GM23248 (cell line): ENCODE measurements at regions not wholly inside any gene's neighbourhood (a gene's known extent, or its start where the extent isn't known, plus 50 kb on each side); places are given as distances from the start of the nearest gene placed in this dataset.
"Not testable (repeated sequence)": the region's sequence is repeated elsewhere in the genome, so short reads cannot be mapped to it uniquely, and the experiment has no call there.

Experiments
- DNase-seq: peaks from one replicate; pipeline ENCODE4 v3.0.0-alpha.2; 2015
- H2AFZ ChIP-seq: fragments of 200-600 bp; sonication (generic); 2 replicates; pipeline ENCODE4 v1.6.1; 2016; ENCODE audit warnings: antibody characterized with exemption
- H3F3A ChIP-seq: fragments of 200-600 bp; sonication (generic); 2 replicates; pipeline ENCODE4 v1.6.1; 2016; ENCODE audit warnings: mild to moderate bottlenecking, antibody characterized with exemption, mixed run types; ENCODE audit not compliant: insufficient read depth
- H3K27ac ChIP-seq: fragments of 200-600 bp; sonication (generic); 2 replicates; pipeline ENCODE4 v1.5.1; 2016; ENCODE audit warnings: mild to moderate bottlenecking
- H3K27me3 ChIP-seq: fragments of 200-600 bp; sonication (generic); replicated peaks from 2 replicates; pipeline ENCODE4 v1.6.1; 2016; ENCODE audit warnings: mild to moderate bottlenecking; ENCODE audit not compliant: insufficient read depth
- H3K36me3 ChIP-seq: fragments of 200-600 bp; sonication (generic); 2 replicates; pipeline ENCODE4 v1.6.1; 2016; ENCODE audit warnings: low read depth, mild to moderate bottlenecking
- H3K4me1 ChIP-seq: fragments of 200-600 bp; sonication (generic); 2 replicates; pipeline ENCODE4 v1.6.1; 2016; ENCODE audit warnings: mild to moderate bottlenecking; ENCODE audit not compliant: insufficient read depth
- H3K4me2 ChIP-seq: fragments of 200-600 bp; sonication (generic); one replicate; pipeline ENCODE4 v1.6.1; 2016; ENCODE audit warnings: mild to moderate bottlenecking; ENCODE audit not compliant: unreplicated experiment
- H3K4me3 ChIP-seq: fragments of 200-600 bp; sonication (generic); 2 replicates; pipeline ENCODE4 v1.5.1; 2016; ENCODE audit warnings: mild to moderate bottlenecking
- H3K79me2 ChIP-seq: fragments of 200-600 bp; sonication (generic); 2 replicates; pipeline ENCODE4 v1.6.1; 2016; ENCODE audit warnings: mild to moderate bottlenecking; ENCODE audit not compliant: insufficient read depth
- H3K9ac ChIP-seq: fragments of 200-600 bp; sonication (generic); 2 replicates; pipeline ENCODE4 v1.6.1; 2016; ENCODE audit warnings: mild to moderate bottlenecking
- H3K9me2 ChIP-seq: fragments of 200-600 bp; sonication (generic); 2 replicates; pipeline ENCODE4 v1.6.1; 2016; ENCODE audit warnings: mixed run types, mild to moderate bottlenecking, moderate library complexity; ENCODE audit not compliant: insufficient read depth
- H3K9me3 ChIP-seq: fragments of 200-600 bp; sonication (generic); one replicate; pipeline ENCODE4 v1.6.1; 2017; ENCODE audit warnings: low read depth
- H4K20me1 ChIP-seq: fragments of 200-600 bp; sonication (generic); 2 replicates; pipeline ENCODE4 v1.6.0; 2016; ENCODE audit not compliant: insufficient read depth
- EZH2 ChIP-seq: fragments of 200-600 bp; sonication (generic); IDR thresholded peaks from 2 replicates; pipeline ENCODE4 v1.6.1; 2018; ENCODE audit warnings: antibody characterized with exemption, mild to moderate bottlenecking; ENCODE audit not compliant: insufficient read depth, poor library complexity, severe bottlenecking
- EZH2phosphoT487 ChIP-seq: fragments of 200-600 bp; sonication (generic); IDR thresholded peaks from 2 replicates; pipeline ENCODE4 v1.6.1; 2018; ENCODE audit warnings: antibody characterized with exemption, moderate library complexity, mild to moderate bottlenecking, low read depth; ENCODE audit not compliant: insufficient read depth
- WGBS, 2 experiments: methylation state at CpG; one replicate each; pipeline ENCODE4 v1.1.6; 2015 to 2017; ENCODE audit warnings: low lambda C conversion rate in 2 of 2, low coverage in 1 of 2; ENCODE audit errors: missing lambda C conversion rate in 2 of 2; 5-methylcytosine and 5-hydroxymethylcytosine counted together
- in situ Hi-C: fragments of 300-500 bp; cut with MboI; formaldehyde crosslinking; loops from 2 replicates; pipeline ENCODE4 v1.15.0; 2020

DNA sequence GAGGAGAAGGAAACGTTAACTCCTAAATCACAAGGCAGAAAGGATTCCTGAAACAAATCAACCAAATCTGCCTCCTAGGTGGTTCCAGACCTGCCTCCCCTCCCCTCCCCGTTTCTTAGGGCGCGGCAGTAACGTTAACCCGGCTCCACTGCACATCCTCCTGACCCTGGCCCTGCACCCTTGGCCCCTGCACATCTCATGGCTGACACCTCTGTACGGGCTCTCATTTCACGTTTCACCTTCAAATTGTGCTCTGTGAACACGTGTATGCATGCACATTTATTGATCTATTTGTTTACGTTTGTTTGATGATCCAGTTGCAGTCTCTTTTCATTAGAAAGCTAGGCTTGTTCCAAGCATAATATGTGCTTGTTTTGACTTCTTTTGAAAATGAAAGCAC lies 358.1 kb downstream of the ADGRD1 start:
- Histone ChIP-seq H3K36me3 (no peaks in the 10 kb centered on the region), H3K4me2 (no peak overlapping the region), H4K20me1 (no peaks in the 10 kb centered on the region), H3K27me3 (no peaks in the 10 kb centered on the region), H2AFZ (no peak overlapping the region), H3K27ac (no peak overlapping the region), H3K9me3 (no peaks in the 10 kb centered on the region), H3K79me2 (no peaks in the 10 kb centered on the region), H3K9ac (no peak overlapping the region), H3F3A (no peaks in the 10 kb centered on the region), H3K4me1 (no peaks in the 10 kb centered on the region), H3K9me2 (no peaks in the 10 kb centered on the region), H3K4me3 (no peak overlapping the region)
- in situ Hi-C loops = no loop called here
- TF ChIP-seq EZH2 = no peak
- no peak for TF ChIP-seq EZH2phosphoT487
- no peak for DNase-seq
- WGBS, 2 experiments = 13 to 14% methylated on average over 10 of the region's 10 CpGs

GRCh38 chr12:131312382-131312781 lies 358.7 kb downstream of the ADGRD1 start:
- H3K4me1 ChIP-seq, H3K79me2 ChIP-seq, DNase-seq, H3K9me3 ChIP-seq, H4K20me1 ChIP-seq, H3K36me3 ChIP-seq, in situ Hi-C loops, H3F3A ChIP-seq, H3K27ac ChIP-seq, H3K4me3 ChIP-seq, H3K27me3 ChIP-seq, H3K9me2 ChIP-seq, H2AFZ ChIP-seq, H3K9ac ChIP-seq, H3K4me2 ChIP-seq: not testable (repeated sequence)
- 18 to 32% methylated on average over 5 to 6 of the region's 9 CpGs for WGBS, 2 experiments

DNA sequence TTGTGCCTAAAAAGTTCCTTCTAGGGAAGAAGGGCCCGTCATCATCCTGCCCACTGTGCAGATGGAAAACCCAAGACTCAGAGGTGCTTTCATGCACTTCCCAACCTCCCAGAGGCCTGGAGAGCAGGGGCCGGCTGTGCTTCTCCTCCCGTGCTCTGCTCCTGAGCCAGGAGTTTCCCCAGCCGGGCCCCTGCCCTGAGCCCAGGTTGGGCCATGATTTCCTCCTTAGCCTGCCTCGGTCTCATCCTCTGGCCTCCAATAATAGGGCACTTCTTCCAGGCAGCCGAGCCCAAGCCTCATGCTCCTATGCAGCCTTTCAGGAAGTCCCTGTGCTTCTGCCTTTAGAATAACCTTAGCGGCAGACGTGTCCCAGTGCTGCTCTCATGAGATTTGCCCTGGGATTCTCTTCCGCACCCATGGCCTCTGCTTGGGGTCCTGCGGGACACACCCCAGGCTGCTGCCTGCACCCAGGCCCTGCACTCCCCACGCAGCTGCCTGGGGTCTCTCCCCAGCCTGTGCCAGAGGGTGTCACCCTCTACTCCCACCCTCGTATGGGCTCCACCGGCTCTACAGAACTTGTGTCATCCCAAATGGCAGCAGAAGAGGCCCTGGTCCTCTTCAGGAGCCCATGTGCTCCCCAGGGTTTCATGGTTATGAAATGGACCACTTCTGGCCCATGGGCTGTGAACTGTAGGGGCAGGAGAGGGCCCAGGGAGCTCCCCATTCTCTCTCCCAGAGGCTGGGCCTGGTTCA lies 359.3 kb downstream of the ADGRD1 start:
- Histone ChIP-seq H3K9me3 (no peaks in the 10 kb centered on the region), H3K79me2 (no peaks in the 10 kb centered on the region), H3K9me2 (no peaks in the 10 kb centered on the region), H3F3A (no peaks in the 10 kb centered on the region), H3K4me1 (no peaks in the 10 kb centered on the region), H4K20me1 (no peaks in the 10 kb centered on the region), H3K4me2 (no peak overlapping the region), H3K27ac (no peak overlapping the region), H3K27me3 (no peaks in the 10 kb centered on the region), H3K9ac (no peak overlapping the region), H3K36me3 (no peaks in the 10 kb centered on the region), H2AFZ (no peak overlapping the region), H3K4me3 (no peak overlapping the region)
- TF ChIP-seq EZH2 (no peak), EZH2phosphoT487 (no peak)
- WGBS, 2 experiments = 35 to 38% methylated on average over 13 of the region's 13 CpGs
- no peak for DNase-seq
- in situ Hi-C loops = no loop called here

DNA sequence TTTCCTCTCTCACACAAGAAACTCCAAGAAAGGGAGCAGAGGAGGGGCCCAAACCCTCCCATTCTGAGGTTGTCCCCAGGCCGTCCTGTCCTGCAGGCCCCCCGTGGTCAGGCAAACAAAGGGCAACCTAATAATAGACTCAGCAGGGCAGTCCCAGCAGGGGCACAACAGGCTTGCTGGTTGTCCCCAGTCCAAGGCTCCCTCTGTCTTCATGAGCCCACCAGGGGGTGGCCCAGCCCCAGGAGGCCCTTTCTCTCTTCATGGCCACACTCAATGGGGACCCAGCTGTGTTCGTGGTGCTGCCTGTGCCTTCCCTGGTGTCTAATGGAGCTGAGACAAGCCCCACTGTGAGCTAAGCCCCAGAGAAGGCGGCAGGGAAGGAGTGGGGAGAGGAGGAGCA lies 359.9 kb downstream of the ADGRD1 start:
- Histone ChIP-seq H3K4me1 (no peaks in the 10 kb centered on the region), H3K4me3 (no peak overlapping the region), H3K79me2 (no peaks in the 10 kb centered on the region), H3F3A (no peaks in the 10 kb centered on the region), H3K36me3 (no peaks in the 10 kb centered on the region), H3K27me3 (no peaks in the 10 kb centered on the region), H3K9ac (no peak overlapping the region), H3K9me3 (no peaks in the 10 kb centered on the region), H4K20me1 (no peaks in the 10 kb centered on the region), H2AFZ (no peak overlapping the region), H3K9me2 (no peaks in the 10 kb centered on the region), H3K4me2 (no peak overlapping the region), H3K27ac (no peak overlapping the region)
- DNase-seq = no peak
- in situ Hi-C loops = no loop called here
- TF ChIP-seq EZH2 (no peak), EZH2phosphoT487 (no peak)
- 24 to 29% methylated on average over 4 of the region's 4 CpGs for WGBS, 2 experiments

GRCh38 chr12:131314524-131315090 lies 360.9 kb downstream of the ADGRD1 start:
- no peaks in the 10 kb centered on the region for H3K79me2 ChIP-seq
- no peaks in the 10 kb centered on the region for H3K9me3 ChIP-seq
- no peaks in the 10 kb centered on the region for H3K9me2 ChIP-seq
- no peaks in the 10 kb centered on the region for H3K36me3 ChIP-seq
- TF ChIP-seq EZH2phosphoT487 (no peak), EZH2 (no peak)
- H3K4me1 ChIP-seq = no peaks in the 10 kb centered on the region
- no peaks in the 10 kb centered on the region for H3K27me3 ChIP-seq
- H3K4me3 ChIP-seq = no peak overlapping the region
- no peak overlapping the region for H3K27ac ChIP-seq
- H2AFZ ChIP-seq = no peak overlapping the region
- H3K4me2 ChIP-seq = no peak overlapping the region
- no peaks in the 10 kb centered on the region for H3F3A ChIP-seq
- H3K9ac ChIP-seq = no peak overlapping the region
- no peaks in the 10 kb centered on the region for H4K20me1 ChIP-seq
- DNase-seq = no peak
- in situ Hi-C loops = no loop called here
